ENCODE measurements at regions not wholly inside any gene's neighbourhood (a gene's known extent, or its start where the extent isn't known, plus 50 kb on each side); places are given as distances from the start of the nearest gene placed in this dataset.

DNA sequence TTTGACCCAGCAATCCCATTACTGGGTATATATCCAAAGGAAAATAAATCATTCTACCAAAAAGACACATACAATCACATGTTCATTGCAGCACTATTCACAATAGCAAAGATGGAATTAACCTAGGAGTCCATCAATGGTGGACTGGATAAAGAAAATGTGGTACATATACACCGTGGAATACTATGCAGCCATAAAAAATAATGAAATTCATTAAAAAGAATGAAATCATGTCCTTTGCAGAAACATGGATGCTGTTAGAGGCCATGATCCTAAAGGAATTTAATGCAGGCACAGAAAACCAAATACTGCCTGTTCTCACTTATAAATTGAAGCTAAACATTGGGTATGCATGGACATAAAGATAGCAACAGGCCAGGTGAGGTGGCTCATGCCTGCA lies 61.9 kb upstream of the BMP6 start:
- peaks cover 4% of the 10 kb centered on the region for H3K9me3 Mint-ChIP-seq (ENCODE audit: insufficient read depth)
- CTCF ChIA-PET, result no interaction called here
- POLR2A ChIA-PET, result no interaction called here

DNA sequence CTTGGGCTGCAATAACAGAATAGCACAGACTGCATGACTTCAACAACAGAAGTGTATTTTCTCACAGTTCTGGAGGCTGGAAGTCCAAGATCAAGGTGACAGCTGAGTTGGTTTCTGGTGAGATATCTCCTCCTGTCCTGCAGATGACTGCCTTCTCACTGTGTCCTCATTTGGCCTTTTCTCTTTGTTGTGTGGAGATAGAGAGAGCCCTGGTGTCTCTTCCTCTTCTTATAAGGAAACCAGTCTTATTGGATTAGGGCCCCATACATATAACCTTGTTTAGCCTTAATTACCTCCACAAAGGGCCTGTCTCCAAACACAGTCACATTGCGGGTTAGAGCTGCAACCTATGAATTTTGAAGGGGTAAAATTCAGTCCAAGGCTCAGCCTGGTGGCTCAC lies 57.0 kb upstream of the BMP6 start:
- ChIA-PET POLR2A (interaction anchor here (0.9 kb wide), 1 partner anchor 18 kb away, joined by 3 read pairs; no protein-coding TSS in a partner anchor), CTCF (no interaction called here)
- no peak for DNase-seq
- H3K9me3 Mint-ChIP-seq (ENCODE audit: insufficient read depth), result no peaks in the 10 kb centered on the region
- no peak overlapping the region for H3K27ac Mint-ChIP-seq
- H3K36me3 Mint-ChIP-seq (ENCODE audit: low read depth), result no peaks in the 10 kb centered on the region
- H3K4me1 Mint-ChIP-seq (ENCODE audit: low read depth), result no peaks in the 10 kb centered on the region
- no peak overlapping the region for H3K4me3 Mint-ChIP-seq
- no peak for ATAC-seq
- H3K27me3 Mint-ChIP-seq (ENCODE audit: low read depth), result peaks cover 9% of the 10 kb centered on the region

More for the DNA sequence above, 61.9 kb upstream of the BMP6 start:
- Mint-ChIP-seq H3K4me3 (no peak overlapping the region), H3K36me3 (ENCODE audit: low read depth) (no peaks in the 10 kb centered on the region), H3K27ac (no peak overlapping the region), H3K4me1 (ENCODE audit: low read depth) (no peaks in the 10 kb centered on the region), H3K27me3 (ENCODE audit: low read depth) (peaks cover 17% of the 10 kb centered on the region)
- ATAC-seq (no peak), DNase-seq (no peak)

DNA sequence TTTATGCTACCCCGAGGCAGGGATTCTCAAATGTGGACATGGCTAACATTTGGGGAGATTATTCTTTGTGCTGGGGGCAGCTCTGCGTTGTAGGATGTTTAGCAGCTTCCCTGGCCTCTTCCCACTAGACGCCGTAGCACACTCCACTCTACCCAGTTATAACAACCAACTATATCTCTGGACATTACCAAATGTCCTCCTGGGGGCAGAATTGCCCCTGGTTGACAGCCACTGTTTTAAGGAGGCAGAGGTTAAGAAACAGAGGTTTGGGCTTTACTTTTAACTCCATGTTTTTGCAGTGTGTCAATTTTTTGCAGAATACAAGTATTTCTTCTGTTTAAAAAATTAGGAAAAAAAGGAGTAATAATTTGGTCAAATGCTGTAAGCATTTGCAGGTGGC lies 56.2 kb upstream of the BMP6 start:
- ATAC-seq (no peak), DNase-seq (no peak)
- Mint-ChIP-seq H3K9me3 (ENCODE audit: insufficient read depth) (no peaks in the 10 kb centered on the region), H3K36me3 (ENCODE audit: low read depth) (no peaks in the 10 kb centered on the region), H3K27me3 (ENCODE audit: low read depth) (peaks cover 9% of the 10 kb centered on the region), H3K27ac (no peak overlapping the region), H3K4me1 (ENCODE audit: low read depth) (no peaks in the 10 kb centered on the region), H3K4me3 (no peak overlapping the region)
- ChIA-PET CTCF (no interaction called here), POLR2A (no interaction called here)

DNA sequence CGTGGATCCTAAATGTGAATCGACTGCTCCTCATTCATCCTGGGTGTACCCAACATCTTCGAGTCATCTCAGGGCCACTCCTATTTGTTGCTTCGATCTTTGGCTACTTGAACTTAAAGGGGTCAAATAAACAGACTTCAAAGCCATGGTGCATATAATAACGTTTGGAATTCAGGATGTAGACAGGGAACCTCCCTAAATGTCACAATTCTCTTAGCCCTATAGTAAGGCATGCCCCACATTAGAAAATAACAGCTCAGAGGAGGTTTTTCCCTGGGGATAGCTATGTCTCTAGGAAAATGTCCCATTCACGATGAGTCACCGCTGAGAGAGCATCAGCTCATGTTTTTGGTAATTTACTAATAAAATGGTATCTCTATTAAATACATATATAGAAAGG lies 54.8 kb upstream of the BMP6 start:
- ChIA-PET POLR2A (no interaction called here), CTCF (interaction anchor here (0.9 kb wide), 1 partner anchor 12 kb away, joined by 3 read pairs; no protein-coding TSS in a partner anchor)
- Mint-ChIP-seq H3K4me1 (ENCODE audit: low read depth) (no peaks in the 10 kb centered on the region), H3K9me3 (ENCODE audit: insufficient read depth) (no peaks in the 10 kb centered on the region), H3K27ac (no peak overlapping the region), H3K27me3 (ENCODE audit: low read depth) (peaks cover 7% of the 10 kb centered on the region), H3K36me3 (ENCODE audit: low read depth) (no peaks in the 10 kb centered on the region), H3K4me3 (no peak overlapping the region)
- ATAC-seq (no peak), DNase-seq (no peak)

DNA sequence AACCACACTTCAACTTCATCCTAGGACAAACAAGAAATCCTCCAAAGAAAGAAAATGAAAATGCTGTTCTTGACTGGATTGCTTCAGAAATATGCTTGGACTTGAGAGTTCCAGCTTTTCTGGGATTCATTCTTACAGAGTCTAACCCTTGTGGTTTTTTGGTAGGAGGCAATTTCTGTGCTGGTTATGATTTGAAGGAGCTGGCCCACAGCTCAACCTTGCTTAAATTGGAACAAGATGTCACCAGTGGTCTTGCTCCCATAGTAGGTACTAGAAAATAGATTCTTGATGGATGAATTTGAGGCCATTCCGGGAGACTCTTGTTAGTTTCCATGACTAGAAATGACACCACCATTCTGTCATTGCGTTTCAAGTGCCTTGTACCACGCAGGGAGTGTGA lies 54.3 kb upstream of the BMP6 start:
- Mint-ChIP-seq H3K27ac (no peak overlapping the region), H3K9me3 (ENCODE audit: insufficient read depth) (no peaks in the 10 kb centered on the region), H3K4me3 (no peak overlapping the region), H3K36me3 (ENCODE audit: low read depth) (no peaks in the 10 kb centered on the region), H3K4me1 (ENCODE audit: low read depth) (no peaks in the 10 kb centered on the region), H3K27me3 (ENCODE audit: low read depth) (peaks cover 7% of the 10 kb centered on the region)
- POLR2A ChIA-PET, result no interaction called here
- ATAC-seq (no peak), DNase-seq (no peak)
- CTCF ChIA-PET, result interaction anchor here (0.9 kb wide), 1 partner anchor 11 kb away, joined by 3 read pairs; no protein-coding TSS in a partner anchor

DNA sequence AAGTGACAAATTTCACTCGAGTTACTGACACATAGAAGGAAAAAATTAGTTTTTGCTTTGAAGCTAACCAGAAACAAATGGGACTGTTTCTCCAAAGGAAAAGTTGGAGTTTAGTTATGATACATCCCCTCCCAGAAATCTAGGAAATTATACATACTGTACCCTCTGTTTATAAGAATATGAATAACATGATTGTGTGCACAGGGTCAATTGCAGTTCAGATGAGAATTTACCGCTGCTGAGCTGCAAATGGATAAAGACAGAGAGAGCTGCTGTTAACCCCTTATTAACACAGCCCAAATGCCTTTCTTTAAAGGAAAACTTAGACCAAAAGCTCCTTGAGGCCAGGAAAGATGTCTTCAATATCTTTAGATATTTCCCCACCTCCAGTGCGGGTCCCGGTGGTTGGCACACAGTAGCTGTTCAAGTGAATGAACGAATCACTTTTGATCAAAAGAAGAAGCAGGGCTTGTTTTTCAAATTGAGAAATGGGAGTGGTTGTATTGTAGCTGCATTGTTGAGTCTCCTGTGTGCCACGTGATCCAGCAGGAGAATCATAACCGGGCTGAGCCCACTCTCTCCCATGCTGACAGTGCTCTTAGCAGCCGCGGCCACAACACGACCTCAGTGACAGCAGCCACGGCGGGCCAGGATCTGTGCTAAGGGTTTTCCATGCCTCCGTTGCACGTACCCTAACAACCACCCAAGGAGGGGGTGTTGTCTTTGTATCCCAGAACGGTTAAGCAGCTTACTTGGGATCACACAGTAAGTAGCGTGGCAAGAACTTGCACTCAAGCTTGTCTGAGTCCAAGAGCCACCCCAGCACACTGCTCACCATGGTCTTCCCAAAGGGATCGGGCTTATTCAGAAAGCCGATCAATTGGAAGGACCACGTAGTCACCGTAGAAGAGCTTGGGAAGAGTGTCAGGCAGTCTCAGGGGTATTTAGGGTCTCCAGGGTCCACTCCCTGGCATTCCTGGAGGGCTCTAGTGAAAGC lies 53.5 kb upstream of the BMP6 start:
- H3K4me1 Mint-ChIP-seq (ENCODE audit: low read depth), result no peaks in the 10 kb centered on the region
- no peak overlapping the region for H3K4me3 Mint-ChIP-seq
- ATAC-seq (no peak), DNase-seq (no peak)
- H3K36me3 Mint-ChIP-seq (ENCODE audit: low read depth), result no peaks in the 10 kb centered on the region
- peaks cover 7% of the 10 kb centered on the region for H3K27me3 Mint-ChIP-seq (ENCODE audit: low read depth)
- ChIA-PET POLR2A (no interaction called here), CTCF (interaction anchor here (0.9 kb wide), 1 partner anchor 11 kb away, joined by 3 read pairs; no protein-coding TSS in a partner anchor)
- no peak overlapping the region for H3K27ac Mint-ChIP-seq
- no peaks in the 10 kb centered on the region for H3K9me3 Mint-ChIP-seq (ENCODE audit: insufficient read depth)

DNA sequence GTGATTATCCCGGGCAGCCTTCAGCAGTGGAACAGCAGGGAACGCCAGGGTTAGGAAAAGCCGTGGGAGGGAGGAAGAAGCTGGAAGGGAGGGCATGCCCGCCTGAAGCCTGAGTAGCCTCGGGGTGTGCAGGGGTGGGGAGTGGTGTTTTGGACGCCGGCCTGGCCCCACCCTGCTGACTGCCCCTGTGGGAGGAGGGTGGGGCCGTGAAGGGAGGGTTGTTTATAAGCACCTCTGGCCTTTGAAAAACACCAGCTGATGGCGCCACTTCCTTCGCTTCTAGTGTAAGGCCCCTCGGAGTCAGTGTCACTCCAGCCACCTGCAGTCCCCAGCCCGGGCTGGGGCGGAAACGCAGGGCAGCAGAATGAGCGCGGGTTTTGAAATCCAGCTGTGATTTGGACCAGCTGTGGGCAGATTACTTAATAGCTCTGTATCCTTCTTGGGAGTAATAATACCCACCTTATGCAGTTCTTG lies 52.8 kb upstream of the BMP6 start:
- no peaks in the 10 kb centered on the region for H3K36me3 Mint-ChIP-seq (ENCODE audit: low read depth)
- H3K27me3 Mint-ChIP-seq (ENCODE audit: low read depth), result peaks cover 7% of the 10 kb centered on the region
- no peak overlapping the region for H3K27ac Mint-ChIP-seq
- DNase-seq (no peak), ATAC-seq (no peak)
- H3K9me3 Mint-ChIP-seq (ENCODE audit: insufficient read depth), result no peaks in the 10 kb centered on the region
- H3K4me3 Mint-ChIP-seq, result no peak overlapping the region
- H3K4me1 Mint-ChIP-seq (ENCODE audit: low read depth), result no peaks in the 10 kb centered on the region
- ChIA-PET POLR2A (no interaction called here), CTCF (no interaction called here)

DNA sequence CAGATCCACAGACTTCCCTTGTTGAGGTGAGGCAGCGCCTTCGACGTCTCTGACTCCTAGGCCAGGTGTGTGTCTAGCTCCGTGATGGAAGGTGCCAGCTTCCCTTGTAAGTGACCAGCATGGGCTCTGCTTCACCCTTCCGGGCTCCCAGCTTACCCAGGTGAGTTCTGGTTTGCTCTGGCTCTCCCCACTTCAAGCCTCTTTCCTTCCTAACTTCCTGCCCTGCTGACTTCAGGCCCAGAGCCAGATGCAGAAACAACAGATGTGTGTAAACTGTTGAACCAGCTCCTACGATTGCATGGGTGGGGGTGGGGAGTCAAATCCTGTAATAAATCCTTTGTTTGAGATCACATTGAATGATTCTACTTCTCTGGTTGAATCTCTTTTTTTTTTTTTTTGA lies 51.6 kb upstream of the BMP6 start:
- H3K4me3 Mint-ChIP-seq, result no peak overlapping the region
- H3K36me3 Mint-ChIP-seq (ENCODE audit: low read depth), result no peaks in the 10 kb centered on the region
- H3K4me1 Mint-ChIP-seq (ENCODE audit: low read depth), result no peaks in the 10 kb centered on the region
- no peaks in the 10 kb centered on the region for H3K9me3 Mint-ChIP-seq (ENCODE audit: insufficient read depth)
- no peak for DNase-seq
- peaks cover 7% of the 10 kb centered on the region for H3K27me3 Mint-ChIP-seq (ENCODE audit: low read depth)
- ChIA-PET CTCF (no interaction called here), POLR2A (no interaction called here)
- no peak overlapping the region for H3K27ac Mint-ChIP-seq
- ATAC-seq, result no peak

DNA sequence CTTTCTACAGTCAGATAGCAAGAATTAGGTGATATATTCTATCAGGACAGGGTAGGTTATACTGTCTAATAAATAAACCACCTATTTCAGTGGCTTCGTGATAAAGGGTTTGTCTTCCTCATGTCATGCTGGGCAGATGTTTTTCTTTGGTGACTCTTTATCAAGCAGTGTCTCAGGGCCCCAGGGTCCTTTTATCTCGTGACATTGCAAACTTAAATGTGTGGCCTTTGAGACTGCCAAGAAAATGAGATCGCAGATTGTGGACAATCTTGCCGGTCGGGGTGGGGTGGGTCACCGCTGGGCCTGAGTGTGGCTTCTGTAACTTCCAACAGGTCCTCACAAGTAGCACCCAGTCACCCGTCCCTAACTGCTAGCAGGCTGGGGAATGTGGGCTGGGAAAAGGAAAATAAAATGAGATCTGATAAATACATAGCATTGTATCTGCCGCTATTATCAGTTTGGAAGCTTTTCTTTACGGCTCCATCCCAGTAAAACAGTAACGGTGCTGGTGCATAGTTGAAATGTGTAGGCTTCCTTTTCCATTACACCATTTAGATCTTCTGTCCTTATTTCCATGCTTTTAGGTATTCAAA lies 50.5 kb upstream of the BMP6 start:
- no peak overlapping the region for H3K4me3 Mint-ChIP-seq
- POLR2A ChIA-PET, result no interaction called here
- H3K27me3 Mint-ChIP-seq (ENCODE audit: low read depth), result peaks cover 9% of the 10 kb centered on the region
- ATAC-seq, result no peak
- CTCF ChIA-PET, result no interaction called here
- H3K9me3 Mint-ChIP-seq (ENCODE audit: insufficient read depth), result no peaks in the 10 kb centered on the region
- no peaks in the 10 kb centered on the region for H3K36me3 Mint-ChIP-seq (ENCODE audit: low read depth)
- DNase-seq, result no peak
- no peaks in the 10 kb centered on the region for H3K4me1 Mint-ChIP-seq (ENCODE audit: low read depth)
- H3K27ac Mint-ChIP-seq, result no peak overlapping the region
